NCI-H82 treated with DMSO at 0.1 percent for 48 hours (cell line): ENCODE measurements at regions not wholly inside any gene's neighbourhood (a gene's known extent, or its start where the extent isn't known, plus 50 kb on each side); places are given as distances from the start of the nearest gene placed in this dataset.

ENCODE experiments used
- DNase-seq: peaks from one replicate; lab custom pipeline; 2025; ENCODE audit not compliant: unreplicated experiment; lab: John Stamatoyannopoulos, UW

GRCh38 chr3:8189051-8189450 is 312.6 kb upstream of the LMCD1 start:
- DNase-seq, result no peak

- DNase-seq, result no peak
Measured at GRCh38 chr3:8191406-8191805, 310.2 kb upstream of the LMCD1 start.

- no peak for DNase-seq
Measured at GRCh38 chr3:8197384-8197783, 304.2 kb upstream of the LMCD1 start.

- no peak for DNase-seq
Measured at GRCh38 chr3:8198605-8199004, 303.0 kb upstream of the LMCD1 start.

- DNase-seq, result no peak
Measured at GRCh38 chr3:8200996-8201395, 300.6 kb upstream of the LMCD1 start.

GRCh38 chr3:8201886-8202285 is 299.7 kb upstream of the LMCD1 start:
- no peak for DNase-seq

- DNase-seq, result no peak
Measured at GRCh38 chr3:8204331-8204730, 297.3 kb upstream of the LMCD1 start.

GRCh38 chr3:8204853-8205650 is 296.6 kb upstream of the LMCD1 start:
- DNase-seq, result no peak

- no peak for DNase-seq
Measured at GRCh38 chr3:8205881-8206280, 295.7 kb upstream of the LMCD1 start.

GRCh38 chr3:8206971-8207617 is 294.5 kb upstream of the LMCD1 start:
- DNase-seq, result no peak

GRCh38 chr3:8210882-8211341 is 290.7 kb upstream of the LMCD1 start:
- no peak for DNase-seq

- DNase-seq, result no peak
Measured at GRCh38 chr3:8212794-8213193, 288.8 kb upstream of the LMCD1 start.

GRCh38 chr3:8213286-8213685 is 288.3 kb upstream of the LMCD1 start:
- DNase-seq, result no peak

- no peak for DNase-seq
Measured at GRCh38 chr3:8215821-8216220, 285.8 kb upstream of the LMCD1 start.

- no peak for DNase-seq
Measured at GRCh38 chr3:8218353-8218940, 283.2 kb upstream of the LMCD1 start.

- no peak for DNase-seq
Measured at GRCh38 chr3:8220291-8220690, 281.3 kb upstream of the LMCD1 start.

- DNase-seq, result no peak
Measured at GRCh38 chr3:8223766-8224165, 277.9 kb upstream of the LMCD1 start.

GRCh38 chr3:8224941-8225340 is 276.7 kb upstream of the LMCD1 start:
- DNase-seq, result no peak

- no peak for DNase-seq
Measured at GRCh38 chr3:8233938-8234337, 267.7 kb upstream of the LMCD1 start.

- no peak for DNase-seq
Measured at GRCh38 chr3:8236264-8236663, 265.4 kb upstream of the LMCD1 start.

- no peak for DNase-seq
Measured at GRCh38 chr3:8237893-8238292, 263.7 kb upstream of the LMCD1 start.

GRCh38 chr3:8238432-8238831 is 263.2 kb upstream of the LMCD1 start:
- DNase-seq, result no peak
